HG03342 (cell line): ENCODE measurements at regions not wholly inside any gene's neighbourhood (a gene's known extent, or its start where the extent isn't known, plus 50 kb on each side); places are given as distances from the start of the nearest gene placed in this dataset.
"Not testable (repeated sequence)": the region's sequence is repeated elsewhere in the genome, so short reads cannot be mapped to it uniquely, and the experiment has no call there.

Experiments
- ATAC-seq: cut with Tn5 transposase; IDR thresholded peaks from one replicate; pipeline ENCODE4 v1.9.1; 2021; ENCODE audit warnings: mild to moderate bottlenecking, moderate library complexity; ENCODE audit not compliant: unreplicated experiment

DNA sequence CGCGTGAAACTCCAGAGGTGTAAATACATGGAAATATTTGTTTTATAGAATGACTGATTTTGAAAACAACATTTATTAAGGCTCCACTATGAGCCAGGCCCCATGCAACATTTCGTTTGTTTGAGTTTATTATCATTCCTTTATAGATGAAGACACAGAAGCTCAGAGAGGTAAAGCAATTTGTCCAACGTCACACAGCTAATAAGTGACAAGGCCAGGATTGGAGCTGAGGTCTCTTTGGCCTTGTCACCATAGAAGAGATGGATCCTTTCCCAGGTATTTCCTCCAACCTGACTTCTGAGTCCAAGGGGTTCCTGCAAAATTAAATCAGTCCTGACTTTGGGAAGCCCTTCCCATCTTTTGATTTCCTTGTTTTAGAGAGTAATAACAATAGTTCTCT, 98.0 kb downstream of the SYF2 start:
- ATAC-seq, result no peak

DNA sequence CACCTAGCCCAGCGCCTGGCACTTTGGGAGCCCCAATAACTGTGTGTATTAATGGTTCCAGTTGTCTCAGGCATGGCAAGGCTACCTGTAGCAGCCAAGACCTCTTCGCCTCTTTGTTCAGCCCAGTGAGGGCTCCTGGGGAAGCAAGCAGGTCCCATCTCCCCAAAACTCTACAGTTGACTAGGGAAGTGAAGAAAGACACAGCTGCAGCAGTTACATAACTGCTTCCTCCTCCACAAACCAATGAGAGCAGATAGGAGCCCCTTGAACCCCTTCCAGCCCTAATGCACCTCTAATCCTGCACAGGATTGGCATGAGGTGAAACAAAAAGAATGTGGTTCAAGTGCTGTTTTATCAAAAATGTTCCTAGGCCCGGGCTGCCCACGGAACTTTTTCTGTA, 100.5 kb downstream of the SYF2 start:
- no peak for ATAC-seq

DNA sequence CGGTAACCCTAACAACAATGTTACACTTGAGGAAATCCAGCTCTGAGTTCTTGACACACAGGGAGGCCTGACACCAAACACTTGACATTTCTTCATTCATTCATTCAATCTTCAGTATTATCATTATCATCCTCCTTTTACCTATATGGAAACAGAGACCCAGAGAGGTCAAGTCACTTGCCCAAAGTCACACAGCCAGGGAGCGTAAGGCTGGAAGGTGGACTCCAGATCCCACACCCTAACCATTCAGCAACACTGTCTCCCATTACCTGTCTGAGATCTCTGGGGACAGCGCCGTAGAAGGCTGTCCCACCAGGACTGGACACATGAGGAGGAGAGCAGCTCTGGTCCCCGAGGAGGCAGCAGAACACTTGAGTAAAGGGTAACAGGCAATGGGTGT, 101.4 kb downstream of the SYF2 start:
- no peak for ATAC-seq

- no peak for ATAC-seq
These were observed 102.9 kb downstream of the SYF2 start for GRCh38 chr1:25129380-25129779.

GRCh38 chr1:25128121-25128621, 104.1 kb downstream of the SYF2 start:
- ATAC-seq, result no peak

GRCh38 chr1:25126562-25126961, 105.7 kb downstream of the SYF2 start:
- no peak for ATAC-seq

DNA sequence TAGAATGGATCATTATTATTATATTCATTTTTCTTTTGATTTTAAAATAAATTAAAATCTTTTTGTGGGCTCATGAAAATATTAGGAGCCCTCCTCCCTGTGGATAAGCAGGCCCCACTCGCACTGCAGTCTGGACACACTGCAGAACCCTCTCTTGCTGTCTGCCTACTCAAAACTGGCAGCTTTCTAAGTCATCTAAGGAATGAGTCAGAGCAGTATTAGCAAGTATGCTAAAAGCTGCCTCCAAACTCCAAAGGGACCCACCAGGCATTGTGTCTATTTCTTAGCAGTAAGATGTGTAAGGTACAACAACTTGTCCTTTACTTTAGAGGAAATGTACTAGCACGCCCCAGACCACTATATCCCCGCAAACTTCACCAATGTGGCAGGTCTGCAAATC, 108.8 kb downstream of the SYF2 start:
- no peak for ATAC-seq

- no peak for ATAC-seq
These were observed 109.6 kb downstream of the SYF2 start for GRCh38 chr1:25122747-25123146.

GRCh38 chr1:25120281-25120680, 112.0 kb downstream of the SYF2 start:
- ATAC-seq, result no peak

DNA sequence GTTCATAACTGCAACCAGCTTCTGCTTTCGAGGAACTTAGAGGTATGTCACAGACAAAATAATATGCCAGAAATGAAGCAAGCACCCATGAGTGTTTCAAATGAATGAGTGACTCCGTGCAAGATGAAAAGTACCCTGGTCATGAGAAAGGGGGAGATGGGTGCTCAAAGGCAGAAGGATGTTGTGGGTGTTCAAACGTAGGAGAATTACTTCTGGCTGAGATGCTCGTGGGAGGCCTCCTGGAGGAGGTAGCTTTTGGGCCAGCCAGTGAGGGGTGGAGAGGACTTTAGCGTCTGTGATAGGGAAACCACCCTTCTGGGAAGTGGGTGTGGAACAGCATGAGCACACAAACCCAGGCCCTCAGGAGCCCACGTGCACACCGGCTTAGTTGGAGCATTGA, 113.8 kb downstream of the SYF2 start:
- no peak for ATAC-seq

DNA sequence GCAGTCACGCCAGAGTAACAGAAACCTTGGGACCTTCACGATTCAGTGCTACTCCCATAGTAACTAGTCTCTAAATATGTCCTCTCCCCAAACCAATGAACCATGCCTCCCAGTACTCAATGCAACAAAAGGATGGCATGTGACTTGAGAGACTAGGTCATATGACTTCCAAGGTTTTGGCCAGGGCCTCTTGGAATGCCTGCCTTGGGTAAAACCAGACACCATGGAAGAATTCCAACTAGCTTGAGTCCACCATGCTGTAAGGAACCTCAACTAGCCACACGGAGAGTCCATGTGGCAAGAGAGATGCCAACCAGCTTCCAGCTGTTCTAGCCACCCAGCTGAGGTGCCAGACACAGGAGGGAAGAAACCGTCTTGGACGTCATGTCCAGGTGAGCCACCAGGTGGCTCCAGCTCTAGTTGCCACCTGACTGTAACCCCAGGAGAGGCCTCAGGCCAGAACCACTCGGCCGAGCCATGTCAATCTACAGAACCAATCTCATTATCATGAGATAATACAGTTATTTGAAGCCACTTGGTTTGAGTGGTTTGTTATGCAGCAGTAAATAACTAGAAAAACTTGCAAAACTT, 115.0 kb downstream of the SYF2 start:
- no peak for ATAC-seq

GRCh38 chr1:25116832-25117231, 115.5 kb downstream of the SYF2 start:
- no peak for ATAC-seq

GRCh38 chr1:25116117-25116516, 116.2 kb downstream of the SYF2 start:
- not testable (repeated sequence) for ATAC-seq

GRCh38 chr1:25113731-25114130, 118.6 kb downstream of the SYF2 start:
- ATAC-seq, result no peak

- ATAC-seq, result no peak
These were observed 119.2 kb downstream of the SYF2 start for GRCh38 chr1:25113086-25113485.

GRCh38 chr1:25112400-25112799, 119.9 kb downstream of the SYF2 start:
- no peak for ATAC-seq

DNA sequence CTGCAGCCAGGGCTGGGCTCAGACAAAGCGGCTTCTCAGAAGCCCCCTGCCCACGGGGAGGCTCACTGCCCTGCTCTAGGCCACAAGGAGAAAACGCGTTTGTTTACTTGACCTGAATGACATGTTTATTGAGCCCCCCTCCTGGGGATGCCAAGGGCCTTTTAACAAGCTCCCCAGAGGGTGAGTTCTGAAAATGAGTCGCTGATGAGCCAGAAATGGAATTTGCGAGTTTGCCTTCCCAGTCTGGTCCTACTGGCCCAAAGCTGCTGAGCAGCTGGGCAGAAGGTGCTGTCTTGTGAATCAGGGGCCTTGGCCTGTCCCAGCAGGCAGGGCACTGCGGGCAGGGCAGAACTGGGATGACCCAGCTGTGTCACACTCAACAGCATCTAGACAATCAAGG, 120.6 kb downstream of the SYF2 start:
- ATAC-seq, result no peak

- ATAC-seq, result no peak
These were observed 121.8 kb downstream of the SYF2 start for GRCh38 chr1:25110485-25110884.

DNA sequence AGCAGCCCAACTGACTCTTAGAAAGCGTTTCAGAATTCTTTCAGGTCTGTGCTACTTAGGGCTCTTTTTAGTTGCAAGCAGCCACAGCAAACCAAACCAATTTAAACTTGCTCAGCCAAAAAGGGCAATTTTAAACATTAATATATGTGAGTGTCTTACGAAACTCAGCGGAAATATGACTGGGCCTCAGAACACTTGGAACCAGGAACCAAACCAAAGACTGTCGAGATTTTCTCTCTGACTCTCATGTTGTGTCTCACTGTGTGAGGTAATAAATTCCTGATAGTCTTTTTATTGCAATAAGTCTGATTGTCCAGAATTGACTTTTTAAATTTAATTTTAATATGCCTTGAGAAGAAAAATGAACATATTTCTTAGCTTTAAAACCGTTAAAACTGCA, 122.3 kb downstream of the SYF2 start:
- ATAC-seq, result no peak

- no peak for ATAC-seq
These were observed 122.8 kb downstream of the SYF2 start for GRCh38 chr1:25109531-25109951.

DNA sequence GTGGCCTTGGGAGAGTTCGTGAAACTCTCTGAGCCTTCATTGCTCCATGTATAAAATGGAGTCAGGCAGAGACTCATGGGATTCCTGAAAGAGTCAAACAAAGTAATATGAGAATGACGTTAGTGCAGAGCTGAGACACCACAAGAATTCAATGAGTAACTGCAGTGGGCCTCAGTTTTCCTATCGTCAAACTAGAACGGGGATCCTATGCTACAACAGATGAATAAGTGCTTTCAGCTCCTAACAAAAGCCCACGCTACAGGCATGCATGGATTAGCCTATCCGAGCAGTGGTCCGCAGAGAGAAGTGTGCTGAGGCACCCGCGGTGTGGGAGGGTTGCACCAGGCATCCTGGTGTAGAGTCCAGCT, 124.7 kb downstream of the SYF2 start:
- no peak for ATAC-seq

GRCh38 chr1:25106976-25107642, 125.2 kb downstream of the SYF2 start:
- ATAC-seq, result no peak

GRCh38 chr1:25106352-25106751, 126.0 kb downstream of the SYF2 start:
- ATAC-seq, result no peak
